NCI-H1105 treated with DMSO at 0.1 percent for 48 hours (cell line): ENCODE measurements at regions not wholly inside any gene's neighbourhood (a gene's known extent, or its start where the extent isn't known, plus 50 kb on each side); places are given as distances from the start of the nearest gene placed in this dataset.

Experiments
- DNase-seq: peaks from one replicate; lab custom pipeline; 2025; lab: John Stamatoyannopoulos, UW

- no peak for DNase-seq
Measured at GRCh38 chr12:124445121-124445718, 122.2 kb downstream of the NCOR2 start.

GRCh38 chr12:124443931-124444712 is 123.3 kb downstream of the NCOR2 start:
- DNase-seq: no peak

GRCh38 chr12:124442772-124443445 is 124.5 kb downstream of the NCOR2 start:
- no peak for DNase-seq

GRCh38 chr12:124442281-124442680 is 125.1 kb downstream of the NCOR2 start:
- DNase-seq: no peak

- DNase-seq: no peak
Measured at GRCh38 chr12:124441443-124442194, 125.8 kb downstream of the NCOR2 start.

GRCh38 chr12:124440841-124441381 is 126.5 kb downstream of the NCOR2 start:
- DNase-seq: no peak

GRCh38 chr12:124440031-124440626 is 127.3 kb downstream of the NCOR2 start:
- DNase-seq: no peak

- DNase-seq: no peak
Measured at GRCh38 chr12:124438437-124439056, 128.9 kb downstream of the NCOR2 start.

- no peak for DNase-seq
Measured at GRCh38 chr12:124437617-124438436, 129.6 kb downstream of the NCOR2 start.

- DNase-seq: no peak
Measured at GRCh38 chr12:124437121-124437520, 130.3 kb downstream of the NCOR2 start.

- DNase-seq: no peak
Measured at GRCh38 chr12:124436366-124436765, 131.0 kb downstream of the NCOR2 start.

GRCh38 chr12:124435806-124436345 is 131.5 kb downstream of the NCOR2 start:
- DNase-seq: no peak

GRCh38 chr12:124434951-124435805 is 132.2 kb downstream of the NCOR2 start:
- DNase-seq: no peak

GRCh38 chr12:124434354-124434753 is 133.1 kb downstream of the NCOR2 start:
- DNase-seq: no peak

- DNase-seq: no peak
Measured at GRCh38 chr12:124433879-124434278, 133.5 kb downstream of the NCOR2 start.

GRCh38 chr12:124433147-124433874 is 134.1 kb downstream of the NCOR2 start:
- no peak for DNase-seq

GRCh38 chr12:124432376-124432775 is 135.0 kb downstream of the NCOR2 start:
- no peak for DNase-seq

- no peak for DNase-seq
Measured at GRCh38 chr12:124431971-124432370, 135.4 kb downstream of the NCOR2 start.
